ENCODE measurements at regions not wholly inside any gene's neighbourhood (a gene's known extent, or its start where the extent isn't known, plus 50 kb on each side); places are given as distances from the start of the nearest gene placed in this dataset.
"Not testable (repeated sequence)": the region's sequence is repeated elsewhere in the genome, so short reads cannot be mapped to it uniquely, and the experiment has no call there.

GRCh38 chr6:60574723-60575122 lies 1711.3 kb downstream of the KHDRBS2 start:
- DNase-seq (ENCODE audit: low read depth); H3K4me3 ChIP-seq (ENCODE audit: low read depth, low read length): not testable (repeated sequence)

- DNase-seq (ENCODE audit: low read depth), result peak; percentile 25
- not testable (repeated sequence) for H3K4me3 ChIP-seq (ENCODE audit: low read depth, low read length)
These were observed 1713.4 kb downstream of the KHDRBS2 start for GRCh38 chr6:60572607-60573006.

DNA sequence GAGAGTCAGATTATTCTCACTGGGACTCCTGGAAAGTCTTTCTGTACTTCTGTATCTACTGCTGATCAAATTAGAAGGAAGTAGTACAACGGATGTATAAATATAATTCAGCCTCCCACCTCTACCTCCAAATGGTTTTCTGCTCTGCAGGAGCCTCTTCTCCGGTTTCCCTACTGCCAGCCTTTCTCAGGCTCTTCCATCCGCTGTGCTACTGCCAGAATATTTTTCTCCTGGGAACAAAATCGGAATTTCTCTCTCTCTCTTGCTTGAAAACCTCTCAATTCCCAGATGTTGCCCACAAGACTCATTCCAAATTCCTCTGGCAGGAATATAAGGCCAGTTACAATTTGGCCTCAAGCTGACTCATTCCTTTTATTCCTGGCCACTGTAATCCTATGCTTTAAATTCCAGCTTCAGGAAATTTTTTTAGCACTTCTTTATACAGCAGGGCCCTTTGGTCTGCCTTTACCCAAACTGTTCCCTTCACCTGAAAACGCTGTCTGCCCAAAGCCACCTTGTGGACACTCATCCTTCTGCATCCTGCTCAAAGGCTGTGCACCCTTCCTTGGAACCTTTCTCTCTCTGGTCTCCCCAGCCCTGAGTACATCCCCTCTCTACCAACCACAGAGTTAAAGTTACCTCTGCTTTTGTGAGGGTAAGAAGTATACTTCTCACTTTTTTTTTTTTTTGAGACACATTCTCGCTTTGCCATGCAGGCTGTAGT lies 1714.6 kb downstream of the KHDRBS2 start:
- not testable (repeated sequence) for H3K4me3 ChIP-seq (ENCODE audit: low read depth, low read length)
- peak; percentile 64 for DNase-seq (ENCODE audit: low read depth)

DNA sequence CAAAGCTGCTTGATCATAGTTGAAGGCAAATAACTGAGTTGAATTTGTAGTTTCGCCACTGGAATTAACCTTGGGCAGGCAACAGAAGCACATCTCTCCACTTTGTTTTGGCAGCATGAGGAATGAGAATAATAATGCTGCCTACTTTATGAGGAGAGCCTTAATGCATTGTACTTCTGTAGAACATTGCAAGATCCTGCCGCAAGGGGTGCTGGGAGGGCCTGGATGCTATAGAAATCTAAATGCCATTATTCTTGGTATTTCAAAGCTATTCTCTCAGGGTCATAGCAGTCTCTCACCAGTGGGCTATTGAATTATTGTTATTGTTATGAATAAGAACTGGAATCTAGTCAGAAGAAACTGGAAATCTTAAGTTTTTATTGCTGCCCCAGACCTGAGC lies 1715.4 kb downstream of the KHDRBS2 start:
- H3K4me3 ChIP-seq (ENCODE audit: low read depth, low read length); DNase-seq (ENCODE audit: low read depth): not testable (repeated sequence)

DNA sequence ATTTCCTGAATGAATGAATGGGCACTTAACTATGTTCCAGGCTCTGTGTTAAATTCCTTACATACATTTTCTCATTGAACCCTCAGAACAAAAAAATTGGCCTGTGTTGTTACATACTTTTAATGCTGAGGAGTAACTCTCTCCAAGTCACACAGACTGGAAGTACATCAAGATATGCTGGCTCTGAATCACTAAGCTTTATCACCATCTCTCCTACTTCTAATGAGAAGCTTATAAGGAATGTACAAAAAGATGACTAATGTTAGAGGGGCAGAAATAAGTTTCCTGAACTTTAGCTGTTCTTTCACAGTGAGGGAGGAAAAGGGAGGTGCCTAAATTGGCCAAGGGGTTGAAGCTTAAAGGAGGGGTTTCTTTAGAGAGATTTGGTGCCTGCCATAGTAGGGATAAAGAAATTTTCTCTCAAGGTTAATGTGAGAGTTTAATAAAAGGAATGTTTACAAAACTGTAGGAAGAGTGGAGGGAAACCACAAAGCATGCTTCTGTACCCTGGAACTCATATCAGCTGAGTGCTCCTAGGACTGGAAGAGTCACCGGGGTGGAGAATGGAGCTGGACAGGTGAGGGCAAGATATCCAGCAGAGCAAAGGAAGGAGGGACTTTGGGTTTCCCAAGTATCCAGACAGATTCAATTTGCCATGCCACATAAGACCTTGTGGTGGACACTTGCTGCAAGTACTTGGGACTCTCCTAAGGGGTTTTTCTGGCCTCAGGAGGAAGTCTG lies 1718.4 kb downstream of the KHDRBS2 start:
- peak; percentile 59 for DNase-seq (ENCODE audit: low read depth)
- H3K4me3 ChIP-seq (ENCODE audit: low read depth, low read length), result not testable (repeated sequence)

- not testable (repeated sequence) for H3K4me3 ChIP-seq (ENCODE audit: low read depth, low read length); DNase-seq (ENCODE audit: low read depth)
These were observed 1719.6 kb downstream of the KHDRBS2 start for GRCh38 chr6:60566387-60566786.

DNA sequence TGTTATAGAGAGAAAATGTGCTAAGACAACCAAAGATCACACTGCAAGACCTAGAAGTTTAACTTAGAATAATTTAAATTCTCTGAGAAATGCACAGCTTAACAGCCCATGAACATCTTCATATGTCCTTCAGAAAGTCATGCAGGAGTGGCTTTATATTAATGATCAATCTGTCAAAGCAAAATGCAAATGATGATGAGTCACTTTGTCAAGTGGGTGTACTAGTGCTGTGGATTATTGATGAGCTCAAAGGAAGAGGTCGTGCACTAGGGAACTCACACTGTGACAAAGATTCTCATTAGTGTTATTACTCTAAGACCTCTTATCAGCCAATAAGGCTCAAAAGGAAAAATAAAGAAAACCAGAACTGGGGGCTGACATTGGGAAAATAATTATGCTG lies 1726.3 kb downstream of the KHDRBS2 start:
- not testable (repeated sequence) for DNase-seq (ENCODE audit: low read depth); H3K4me3 ChIP-seq (ENCODE audit: low read depth, low read length)

DNA sequence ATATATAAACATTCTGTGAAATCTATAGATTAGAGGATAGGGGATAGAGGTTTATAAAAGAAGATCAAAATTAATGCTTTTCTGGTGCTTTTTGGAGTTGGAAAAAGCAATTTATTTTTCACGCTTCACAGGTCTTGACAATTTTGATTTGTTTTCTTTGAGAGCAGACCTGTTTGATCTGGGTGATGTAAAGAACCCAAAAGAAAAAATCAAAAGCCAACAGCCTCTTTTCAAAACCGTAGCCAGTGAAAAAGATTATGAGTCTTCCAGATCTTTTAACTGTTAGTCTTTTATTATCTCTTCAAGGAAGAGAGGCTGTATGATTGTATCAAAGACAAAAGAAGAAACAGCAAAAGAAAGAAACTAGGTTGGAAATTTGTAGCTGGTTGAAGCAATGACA lies 1738.7 kb downstream of the KHDRBS2 start:
- not testable (repeated sequence) for DNase-seq (ENCODE audit: low read depth); H3K4me3 ChIP-seq (ENCODE audit: low read depth, low read length)

GRCh38 chr6:60524770-60525169 lies 1761.3 kb downstream of the KHDRBS2 start:
- DNase-seq (ENCODE audit: low read depth); H3K4me3 ChIP-seq (ENCODE audit: low read depth, low read length): not testable (repeated sequence)

DNA sequence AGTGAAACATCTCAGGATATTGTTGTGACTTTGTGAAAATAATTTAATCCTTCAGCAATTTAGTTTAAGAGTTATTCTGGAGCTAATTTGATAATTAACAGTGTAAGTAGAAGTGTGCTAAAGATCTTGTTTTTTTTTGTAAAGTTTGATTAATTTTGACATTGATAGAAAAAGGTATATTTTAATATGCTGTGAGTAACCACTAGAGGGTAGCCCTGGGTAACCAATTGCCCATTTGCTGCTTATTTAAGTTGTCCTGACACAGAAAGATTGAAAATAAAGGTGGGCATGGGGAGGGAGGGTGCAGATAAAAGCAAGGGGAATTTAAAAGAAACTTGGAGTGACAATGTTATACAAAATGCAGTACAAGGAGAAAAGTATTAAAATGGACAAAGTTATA lies 1808.3 kb downstream of the KHDRBS2 start:
- not testable (repeated sequence) for H3K4me3 ChIP-seq (ENCODE audit: low read depth, low read length); DNase-seq (ENCODE audit: low read depth)

- DNase-seq (ENCODE audit: low read depth); H3K4me3 ChIP-seq (ENCODE audit: low read depth, low read length): not testable (repeated sequence)
These were observed 1812.2 kb downstream of the KHDRBS2 start for GRCh38 chr6:60473805-60474204.

- H3K4me3 ChIP-seq (ENCODE audit: low read depth, low read length); DNase-seq (ENCODE audit: low read depth): not testable (repeated sequence)
These were observed 1814.6 kb downstream of the KHDRBS2 start for GRCh38 chr6:60471426-60471825.

GRCh38 chr6:60450428-60450827 lies 1835.6 kb downstream of the KHDRBS2 start:
- not testable (repeated sequence) for DNase-seq (ENCODE audit: low read depth); H3K4me3 ChIP-seq (ENCODE audit: low read depth, low read length)

DNA sequence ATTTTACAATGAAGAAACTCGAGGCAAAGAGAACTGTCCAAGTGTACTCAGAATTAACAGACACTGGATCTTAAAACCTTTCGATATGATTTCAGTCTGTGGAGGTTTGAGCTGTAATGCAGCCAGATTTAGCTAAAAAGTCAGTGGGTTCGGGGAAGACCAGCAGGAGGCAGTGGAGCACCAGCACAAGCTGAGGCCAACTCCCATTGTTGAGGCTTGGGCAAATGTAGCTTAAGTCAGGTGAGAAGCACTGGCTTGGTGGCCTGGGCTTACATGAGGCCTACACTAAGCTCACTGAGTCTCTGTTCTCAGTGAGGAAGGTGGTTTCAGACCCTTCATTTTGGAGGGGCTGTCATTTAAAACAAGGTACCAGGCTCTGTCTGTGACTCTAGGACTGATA lies 1841.5 kb downstream of the KHDRBS2 start:
- H3K4me3 ChIP-seq (ENCODE audit: low read depth, low read length); DNase-seq (ENCODE audit: low read depth): not testable (repeated sequence)

DNA sequence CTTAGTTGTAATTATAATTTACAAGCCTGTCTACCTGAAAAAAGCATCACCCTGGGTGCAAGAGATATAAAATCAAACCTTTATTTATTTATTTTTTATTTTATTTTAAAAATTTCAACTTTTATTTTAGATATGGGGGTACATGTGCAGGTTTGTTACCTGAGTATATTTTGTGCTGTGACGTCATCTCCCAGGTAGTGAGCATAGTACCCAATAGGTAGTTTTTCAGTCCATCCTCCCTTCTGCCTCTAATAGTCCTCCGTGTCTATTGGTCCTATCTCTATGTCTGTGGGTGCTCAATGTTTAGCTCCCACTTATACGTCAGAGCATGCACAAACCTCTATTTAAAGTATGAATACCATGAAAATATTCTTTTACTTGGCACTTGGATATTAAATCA lies 1846.3 kb downstream of the KHDRBS2 start:
- not testable (repeated sequence) for DNase-seq (ENCODE audit: low read depth); H3K4me3 ChIP-seq (ENCODE audit: low read depth, low read length)

DNA sequence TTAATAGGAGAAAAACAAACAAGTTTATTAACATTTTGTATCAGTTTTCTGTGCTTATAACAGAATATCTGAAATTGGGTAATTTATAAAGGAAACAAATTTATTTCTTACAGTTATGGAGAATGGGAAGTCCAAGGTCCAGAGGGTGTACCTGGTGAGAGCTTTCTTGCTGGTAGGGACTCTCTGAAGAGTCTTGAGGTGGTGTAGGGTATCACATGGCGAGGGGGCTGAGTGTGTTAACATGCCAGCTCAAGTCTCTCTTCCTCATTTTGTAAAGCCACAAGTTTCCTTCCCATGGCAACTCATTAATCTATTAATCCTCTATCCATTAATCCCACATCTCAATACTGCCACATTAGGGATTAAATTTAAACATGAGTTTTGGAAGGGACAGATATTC lies 1863.3 kb downstream of the KHDRBS2 start:
- not testable (repeated sequence) for DNase-seq (ENCODE audit: low read depth); H3K4me3 ChIP-seq (ENCODE audit: low read depth, low read length)

DNA sequence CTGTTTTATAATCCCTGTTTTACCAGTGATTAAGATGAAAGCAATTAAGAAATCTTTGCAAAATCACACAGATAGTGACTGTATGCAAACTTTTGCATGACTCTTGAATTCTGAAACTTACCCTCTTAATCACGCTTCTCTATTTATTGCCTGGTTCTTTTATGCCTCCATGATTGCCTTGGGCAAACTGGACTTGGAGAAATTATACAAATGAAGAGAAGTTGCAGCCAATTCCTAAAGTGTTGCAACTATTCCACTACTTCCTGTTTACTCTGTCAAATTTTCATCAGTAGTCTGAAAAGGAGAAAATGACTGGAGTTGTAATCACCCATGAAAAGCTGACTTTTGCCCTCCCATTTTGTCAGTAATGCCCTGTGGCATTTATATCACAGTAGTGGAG lies 1869.9 kb downstream of the KHDRBS2 start:
- DNase-seq (ENCODE audit: low read depth); H3K4me3 ChIP-seq (ENCODE audit: low read depth, low read length): not testable (repeated sequence)

DNA sequence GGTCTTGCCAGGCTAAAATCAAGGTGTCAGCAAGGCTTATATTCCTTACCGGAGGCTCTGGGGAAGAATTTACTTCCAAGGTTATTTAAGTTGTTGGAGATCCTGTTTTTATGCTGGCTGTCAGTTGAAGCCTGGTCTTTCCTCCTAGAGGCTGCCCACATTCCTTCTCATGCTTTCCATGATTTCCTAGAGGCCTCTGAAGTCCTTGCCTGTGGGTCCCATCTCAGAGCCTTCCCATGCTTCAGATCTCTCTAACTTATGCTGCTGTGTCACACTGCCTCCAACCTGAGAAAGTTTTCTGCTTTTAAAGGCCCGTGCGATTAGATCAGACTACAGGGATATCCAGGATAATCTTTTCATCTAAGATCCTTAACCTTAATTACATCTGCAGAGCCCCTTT lies 1877.3 kb downstream of the KHDRBS2 start:
- H3K4me3 ChIP-seq (ENCODE audit: low read depth, low read length); DNase-seq (ENCODE audit: low read depth): not testable (repeated sequence)

DNA sequence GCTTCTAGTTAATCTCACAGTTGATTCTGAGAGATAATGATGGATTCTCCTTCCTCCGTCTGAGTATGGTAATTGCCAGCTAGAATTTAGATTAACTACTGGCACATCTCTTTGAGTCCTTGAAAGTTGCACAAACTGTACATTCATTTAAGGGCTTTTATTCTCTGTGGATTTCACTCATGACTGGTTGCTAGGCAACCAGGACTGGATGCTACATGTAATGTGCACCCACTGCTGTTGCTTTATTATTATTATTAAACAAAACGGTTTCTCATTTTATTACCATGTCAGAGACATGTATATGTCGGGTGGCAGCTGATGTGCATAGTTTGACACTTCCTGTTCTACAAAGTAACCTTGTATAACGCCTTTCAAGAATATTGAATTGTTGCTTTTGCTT lies 1882.8 kb downstream of the KHDRBS2 start:
- DNase-seq (ENCODE audit: low read depth); H3K4me3 ChIP-seq (ENCODE audit: low read depth, low read length): not testable (repeated sequence)

- not testable (repeated sequence) for H3K4me3 ChIP-seq (ENCODE audit: low read depth, low read length); DNase-seq (ENCODE audit: low read depth)
These were observed 1883.5 kb downstream of the KHDRBS2 start for GRCh38 chr6:60402490-60402889.

Measured in fibroblast of the aortic adventitia (primary cell).